GM12878 (cell line): ENCODE measurements at regions not wholly inside any gene's neighbourhood (a gene's known extent, or its start where the extent isn't known, plus 50 kb on each side); places are given as distances from the start of the nearest gene placed in this dataset.

Experiments used
- ATF2 ChIP-seq: IDR thresholded peaks from 2 replicates; pipeline ENCODE4 v1.6.1; 2012; ENCODE audit warnings: low read length, inconsistent platforms
- BCLAF1 ChIP-seq: fragments of 450-650 bp; IDR thresholded peaks from 2 replicates; pipeline ENCODE4 v1.6.1; 2017; ENCODE audit warnings: antibody characterized with exemption, mild to moderate bottlenecking, moderate library complexity
- EGR1 ChIP-seq, 2 experiments: IDR thresholded peaks; 1 replicate in 1 of 2; 2 replicates in 1 of 2; pipeline ENCODE4 v1.6.1; 2011 to 2012; ENCODE audit warnings: low read depth in 2 of 2, low read length in 2 of 2, borderline replicate concordance in 1 of 2, mild to moderate bottlenecking in 1 of 2, moderate library complexity in 1 of 2
- ELK1 ChIP-seq: IDR thresholded peaks from 2 replicates; pipeline ENCODE4 v1.6.1; 2012; ENCODE audit warnings: low read depth, low read length, improper control_type of control experiment
- MXI1 ChIP-seq: fragments of 150-350 bp; IDR thresholded peaks from 2 replicates; pipeline ENCODE4 v1.6.1; 2011; ENCODE audit warnings: low read depth, mild to moderate bottlenecking, inconsistent platforms, low read length, improper control_type of control experiment
- MYC ChIP-seq: IDR thresholded peaks from 2 replicates; pipeline ENCODE4 v1.6.1; 2011; ENCODE audit warnings: mild to moderate bottlenecking, low read length, moderate library complexity, inconsistent platforms; ENCODE audit not compliant: insufficient read depth, insufficient replicate concordance, insufficient read length, severe bottlenecking
- RELA ChIP-seq: fragments of 450-650 bp; IDR thresholded peaks from 2 replicates; pipeline ENCODE4 v1.8.0; 2014; ENCODE audit warnings: borderline replicate concordance; ENCODE audit not compliant: partially characterized antibody
- SMAD1 ChIP-seq: fragments of 450-650 bp; IDR thresholded peaks from 2 replicates; pipeline ENCODE4 v1.6.1; 2018; ENCODE audit warnings: mild to moderate bottlenecking, low read depth; ENCODE audit not compliant: partially characterized antibody
- SMC3 ChIP-seq: IDR thresholded peaks from 2 replicates; pipeline ENCODE4 v1.6.1; 2011; ENCODE audit warnings: low read length, improper control_type of control experiment, borderline replicate concordance
- STAT1 ChIP-seq: fragments of 450-650 bp; conservative IDR thresholded peaks from 2 replicates; pipeline ENCODE4 v1.6.1; 2014; ENCODE audit warnings: antibody characterized with exemption, mild to moderate bottlenecking
- STAT3 ChIP-seq: IDR thresholded peaks from 2 replicates; pipeline ENCODE4 v1.6.1; 2011; ENCODE audit warnings: low read depth, low read length, improper control_type of control experiment
- TARDBP ChIP-seq: IDR thresholded peaks from 2 replicates; pipeline ENCODE4 v1.6.1; 2016; ENCODE audit warnings: borderline replicate concordance
- ZNF24 ChIP-seq: fragments of 450-650 bp; IDR thresholded peaks from 2 replicates; pipeline ENCODE4 v1.6.1; 2017; ENCODE audit warnings: antibody characterized with exemption, mild to moderate bottlenecking
- ZNF274 ChIP-seq: IDR thresholded peaks from one replicate; pipeline ENCODE4 v1.8.0; 2011; ENCODE audit not compliant: insufficient read length, insufficient read depth
- TF ChIP-seq, protein P1 (sequence below), 3 experiments: IDR thresholded peaks in 2 of 3; conservative IDR thresholded peaks in 1 of 3; 2 replicates each; pipeline ENCODE4 v1.5.1; 2011; ENCODE audit warnings: low read depth in 3 of 3, low read length in 3 of 3, mild to moderate bottlenecking in 3 of 3, control low read depth in 2 of 3, moderate library complexity in 2 of 3, inconsistent platforms in 1 of 3, mixed read lengths in 1 of 3; ENCODE audit not compliant: control insufficient read depth in 2 of 3, insufficient read depth in 1 of 3; ENCODE audit errors: extremely low read depth in 1 of 3
- TF ChIP-seq, protein P2 (sequence below): IDR thresholded peaks from 2 replicates; pipeline ENCODE4 v1.6.1; 2012; ENCODE audit warnings: improper control_type of control experiment, low read depth, low read length; ENCODE audit not compliant: insufficient replicate concordance

GRCh38 chr7:83796760-83797159 is 147.8 kb upstream of the SEMA3E start (continued):
- TF ChIP-seq BCLAF1 (no peak), ATF2 (peak; percentile 61; the same call in 1 of the 2 replicates), STAT3 (no peak), RELA (peak; percentile 45), SMAD1 (no peak), STAT1 (no peak), ZNF24 (no peak), TARDBP (no peak), MYC (no peak), SMC3 (no peak), EGR1 (IDR thresholded peaks at IDR 0.05; ENCODE audit: borderline replicate concordance in 1 of 2, low read depth in 2 of 2, low read length in 2 of 2) (no peak), ZNF274 (no peak), MXI1 (no peak), ELK1 (no peak)
- TF ChIP-seq, protein P1, sequence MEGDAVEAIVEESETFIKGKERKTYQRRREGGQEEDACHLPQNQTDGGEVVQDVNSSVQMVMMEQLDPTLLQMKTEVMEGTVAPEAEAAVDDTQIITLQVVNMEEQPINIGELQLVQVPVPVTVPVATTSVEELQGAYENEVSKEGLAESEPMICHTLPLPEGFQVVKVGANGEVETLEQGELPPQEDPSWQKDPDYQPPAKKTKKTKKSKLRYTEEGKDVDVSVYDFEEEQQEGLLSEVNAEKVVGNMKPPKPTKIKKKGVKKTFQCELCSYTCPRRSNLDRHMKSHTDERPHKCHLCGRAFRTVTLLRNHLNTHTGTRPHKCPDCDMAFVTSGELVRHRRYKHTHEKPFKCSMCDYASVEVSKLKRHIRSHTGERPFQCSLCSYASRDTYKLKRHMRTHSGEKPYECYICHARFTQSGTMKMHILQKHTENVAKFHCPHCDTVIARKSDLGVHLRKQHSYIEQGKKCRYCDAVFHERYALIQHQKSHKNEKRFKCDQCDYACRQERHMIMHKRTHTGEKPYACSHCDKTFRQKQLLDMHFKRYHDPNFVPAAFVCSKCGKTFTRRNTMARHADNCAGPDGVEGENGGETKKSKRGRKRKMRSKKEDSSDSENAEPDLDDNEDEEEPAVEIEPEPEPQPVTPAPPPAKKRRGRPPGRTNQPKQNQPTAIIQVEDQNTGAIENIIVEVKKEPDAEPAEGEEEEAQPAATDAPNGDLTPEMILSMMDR (IDR thresholded peaks at IDR 0.05 in 2 of 3, conservative IDR thresholded peaks at IDR 0.05 in 1 of 3; ENCODE audit: control insufficient read depth in 2 of 3, extremely low read depth in 1 of 3, insufficient read depth in 1 of 3, low read depth in 3 of 3, low read length in 3 of 3), result no peak
- TF ChIP-seq, protein P2, sequence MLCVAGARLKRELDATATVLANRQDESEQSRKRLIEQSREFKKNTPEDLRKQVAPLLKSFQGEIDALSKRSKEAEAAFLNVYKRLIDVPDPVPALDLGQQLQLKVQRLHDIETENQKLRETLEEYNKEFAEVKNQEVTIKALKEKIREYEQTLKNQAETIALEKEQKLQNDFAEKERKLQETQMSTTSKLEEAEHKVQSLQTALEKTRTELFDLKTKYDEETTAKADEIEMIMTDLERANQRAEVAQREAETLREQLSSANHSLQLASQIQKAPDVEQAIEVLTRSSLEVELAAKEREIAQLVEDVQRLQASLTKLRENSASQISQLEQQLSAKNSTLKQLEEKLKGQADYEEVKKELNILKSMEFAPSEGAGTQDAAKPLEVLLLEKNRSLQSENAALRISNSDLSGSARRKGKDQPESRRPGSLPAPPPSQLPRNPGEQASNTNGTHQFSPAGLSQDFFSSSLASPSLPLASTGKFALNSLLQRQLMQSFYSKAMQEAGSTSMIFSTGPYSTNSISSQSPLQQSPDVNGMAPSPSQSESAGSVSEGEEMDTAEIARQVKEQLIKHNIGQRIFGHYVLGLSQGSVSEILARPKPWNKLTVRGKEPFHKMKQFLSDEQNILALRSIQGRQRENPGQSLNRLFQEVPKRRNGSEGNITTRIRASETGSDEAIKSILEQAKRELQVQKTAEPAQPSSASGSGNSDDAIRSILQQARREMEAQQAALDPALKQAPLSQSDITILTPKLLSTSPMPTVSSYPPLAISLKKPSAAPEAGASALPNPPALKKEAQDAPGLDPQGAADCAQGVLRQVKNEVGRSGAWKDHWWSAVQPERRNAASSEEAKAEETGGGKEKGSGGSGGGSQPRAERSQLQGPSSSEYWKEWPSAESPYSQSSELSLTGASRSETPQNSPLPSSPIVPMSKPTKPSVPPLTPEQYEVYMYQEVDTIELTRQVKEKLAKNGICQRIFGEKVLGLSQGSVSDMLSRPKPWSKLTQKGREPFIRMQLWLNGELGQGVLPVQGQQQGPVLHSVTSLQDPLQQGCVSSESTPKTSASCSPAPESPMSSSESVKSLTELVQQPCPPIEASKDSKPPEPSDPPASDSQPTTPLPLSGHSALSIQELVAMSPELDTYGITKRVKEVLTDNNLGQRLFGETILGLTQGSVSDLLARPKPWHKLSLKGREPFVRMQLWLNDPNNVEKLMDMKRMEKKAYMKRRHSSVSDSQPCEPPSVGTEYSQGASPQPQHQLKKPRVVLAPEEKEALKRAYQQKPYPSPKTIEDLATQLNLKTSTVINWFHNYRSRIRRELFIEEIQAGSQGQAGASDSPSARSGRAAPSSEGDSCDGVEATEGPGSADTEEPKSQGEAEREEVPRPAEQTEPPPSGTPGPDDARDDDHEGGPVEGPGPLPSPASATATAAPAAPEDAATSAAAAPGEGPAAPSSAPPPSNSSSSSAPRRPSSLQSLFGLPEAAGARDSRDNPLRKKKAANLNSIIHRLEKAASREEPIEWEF, result peak; percentile 83
